Stimulated activated CD8-positive, alpha-beta memory T cell treated with anti-CD3 and anti-CD28 coated beads, Interleukin-15, amount 100 ng/mL, for 48 hours (primary cell): ENCODE measurements at regions not wholly inside any gene's neighbourhood (a gene's known extent, or its start where the extent isn't known, plus 50 kb on each side); places are given as distances from the start of the nearest gene placed in this dataset.
"Not testable (repeated sequence)": the region's sequence is repeated elsewhere in the genome, so short reads cannot be mapped to it uniquely, and the experiment has no call there.

Source experiments
- DNase-seq, 2 donors: peaks; one replicate each; pipeline ENCODE4 v3.0.0-alpha.2; 2020; ENCODE audit warnings: low read depth in 2 of 2

DNA sequence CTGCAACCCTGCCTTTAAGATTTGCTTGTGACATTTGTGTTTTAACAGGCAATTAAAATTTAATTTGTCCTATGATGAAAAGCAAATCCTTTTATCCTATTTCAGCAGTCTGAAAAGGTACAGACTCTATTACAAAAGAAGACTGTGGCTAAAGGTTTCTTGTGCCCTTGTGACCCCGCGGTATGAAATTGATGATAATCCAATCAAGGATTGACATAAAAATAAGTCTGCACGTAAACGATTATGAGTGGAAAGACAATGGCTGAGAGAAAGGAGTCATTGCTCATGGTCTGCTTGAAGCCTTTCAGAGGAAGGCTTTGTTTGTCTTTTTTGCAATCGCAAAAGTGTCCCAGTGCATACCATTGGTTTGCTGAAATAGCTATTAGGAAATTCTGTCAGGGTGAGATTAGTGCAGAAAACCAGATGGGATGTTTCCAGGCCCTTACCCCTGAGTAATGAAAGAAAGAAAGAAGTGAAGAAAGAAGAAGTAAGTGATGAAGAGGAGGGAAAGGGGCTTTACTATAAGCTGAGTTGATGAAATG is 867.8 kb upstream of the CDH8 start:
- DNase-seq, result no peak

DNA sequence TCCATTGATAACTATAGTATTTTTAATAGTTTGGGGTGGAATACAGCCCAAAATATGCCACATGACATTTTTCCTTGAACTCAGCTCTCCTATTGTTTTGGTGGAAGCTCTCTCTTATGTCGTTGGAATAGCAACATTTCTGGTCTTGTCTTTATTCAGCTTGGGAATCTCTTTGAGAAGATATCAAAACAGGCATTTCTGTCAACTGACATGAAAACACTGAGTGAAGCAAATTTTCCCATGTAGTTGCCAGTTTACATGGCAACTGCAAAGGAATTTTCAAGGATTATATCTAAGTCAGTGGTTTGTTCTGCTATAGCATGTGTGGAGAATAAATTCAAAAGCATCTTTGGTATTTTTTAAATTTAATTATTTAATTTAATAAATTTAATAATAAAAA is 863.5 kb upstream of the CDH8 start:
- DNase-seq, result no peak

DNA sequence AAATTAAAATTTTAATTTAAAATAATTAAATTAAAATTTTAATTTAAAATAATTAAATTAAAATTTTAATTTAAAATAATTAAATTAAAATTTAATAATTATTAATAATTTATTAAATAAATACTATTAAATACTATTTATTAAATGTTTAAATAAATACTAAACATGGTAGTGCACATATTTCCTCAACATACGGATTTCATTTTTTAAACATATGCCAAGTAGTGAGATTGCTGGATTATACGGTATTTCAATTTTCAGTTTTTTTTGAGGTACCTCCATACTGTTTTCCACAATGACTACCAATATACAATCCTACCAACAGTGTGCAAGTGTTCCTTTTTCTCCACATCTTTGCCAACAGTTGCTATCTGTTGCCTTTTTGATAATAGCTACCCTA is 852.9 kb upstream of the CDH8 start:
- DNase-seq, result no peak

DNA sequence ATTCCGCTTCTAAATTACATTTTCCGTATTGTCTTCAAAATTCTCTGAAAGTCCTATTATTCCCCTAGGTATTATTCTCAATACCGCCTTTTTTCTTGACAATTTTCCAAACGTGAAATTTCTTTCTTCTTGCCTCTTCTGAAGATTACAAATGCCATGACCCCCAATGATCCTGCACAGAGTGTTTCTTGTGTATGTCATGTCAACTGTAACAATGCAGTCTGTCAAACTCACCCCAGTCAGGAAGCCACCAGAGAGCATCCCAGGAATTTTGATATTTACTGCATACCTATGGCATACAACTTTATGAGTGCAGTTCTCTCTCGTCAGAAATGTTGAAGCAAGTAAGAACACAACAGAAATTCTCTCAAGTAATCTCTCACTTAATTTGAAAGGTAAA is 847.3 kb upstream of the CDH8 start:
- DNase-seq, result no peak

DNA sequence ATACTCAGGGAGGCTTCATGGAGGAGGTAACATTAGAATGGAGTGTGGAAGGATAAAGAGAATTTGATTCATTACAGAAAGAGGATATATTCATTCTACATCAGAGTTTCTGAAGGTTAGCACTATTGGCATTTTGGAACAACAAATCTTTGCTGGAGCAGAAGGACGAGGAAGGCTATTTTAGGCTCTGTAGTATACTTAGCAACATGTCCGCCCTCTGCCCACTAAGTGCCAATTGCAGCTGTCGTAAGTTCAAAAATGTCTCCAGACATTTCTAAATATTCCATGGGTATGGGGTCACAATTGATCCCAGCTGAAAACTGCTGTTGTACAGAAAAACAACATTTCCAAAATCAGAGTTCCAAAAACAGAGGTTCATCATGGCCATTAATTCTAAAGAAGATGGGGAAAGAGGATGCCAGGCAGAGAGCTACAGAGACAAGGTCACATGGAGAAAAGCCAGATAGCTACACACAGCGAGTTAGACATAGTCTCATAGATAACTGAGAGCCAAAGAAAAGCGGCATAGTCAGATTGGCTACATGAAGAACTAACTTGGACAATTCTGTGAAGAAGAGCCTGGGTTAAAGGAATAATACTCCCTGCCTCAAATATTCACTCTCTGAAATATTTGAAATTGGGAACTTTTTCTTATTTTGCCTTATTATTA is 846.4 kb upstream of the CDH8 start:
- DNase-seq, result no peak

DNA sequence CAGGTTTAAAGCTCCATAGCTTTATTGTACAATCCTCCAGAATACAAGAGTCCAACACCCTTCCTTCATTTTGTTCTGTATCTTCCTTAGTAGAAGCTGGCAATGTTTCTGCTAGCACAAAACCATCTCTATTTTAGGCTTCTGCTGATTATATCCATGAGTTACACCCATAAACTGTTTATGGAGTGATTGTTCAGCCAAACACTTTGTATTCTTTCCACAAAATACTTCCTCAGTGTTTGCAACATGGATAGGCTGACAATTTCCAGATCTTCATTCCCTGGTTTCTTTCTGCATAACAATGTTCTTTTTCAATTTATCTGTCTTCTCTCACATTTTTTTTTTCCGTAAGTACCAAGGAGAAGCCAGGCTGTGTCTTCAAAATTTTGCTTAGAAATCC is 839.9 kb upstream of the CDH8 start:
- DNase-seq, result no peak

DNA sequence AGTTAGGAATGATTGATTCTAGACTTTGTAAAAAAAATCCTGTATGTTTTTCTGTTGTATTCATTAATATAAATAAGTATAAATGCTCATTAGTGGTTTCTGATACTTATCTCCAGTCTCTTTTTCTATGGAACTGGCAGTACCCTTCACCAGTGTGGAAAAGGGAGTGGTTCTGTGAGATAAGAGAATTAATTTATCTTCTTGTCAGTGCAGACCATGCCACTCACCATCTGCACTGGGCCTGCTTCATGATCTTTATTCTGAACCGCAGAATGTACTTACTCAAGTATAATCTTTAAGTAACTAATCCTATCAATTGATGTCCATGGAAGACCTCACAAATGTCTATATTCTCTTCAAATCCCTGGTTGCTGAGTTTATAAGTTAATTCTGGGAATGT is 836.1 kb upstream of the CDH8 start:
- DNase-seq, result no peak

DNA sequence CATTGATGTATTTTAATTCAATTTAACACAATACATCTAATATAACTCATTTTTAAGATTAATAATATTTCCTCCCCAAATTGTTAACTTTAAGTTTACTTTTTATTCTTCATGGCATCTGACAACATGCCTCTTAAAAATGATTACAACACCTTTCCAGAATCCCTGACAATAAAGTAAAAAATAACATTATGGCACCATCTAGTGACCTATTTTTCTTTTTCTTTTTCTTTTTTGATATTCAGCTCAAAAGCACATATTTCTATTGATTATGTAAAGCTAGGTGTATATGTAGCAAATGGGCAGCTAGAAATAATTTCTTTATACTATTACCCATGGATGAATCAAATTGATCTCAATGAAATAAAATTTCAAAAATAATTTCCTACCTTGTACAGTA is 834.3 kb upstream of the CDH8 start:
- no peak for DNase-seq

DNA sequence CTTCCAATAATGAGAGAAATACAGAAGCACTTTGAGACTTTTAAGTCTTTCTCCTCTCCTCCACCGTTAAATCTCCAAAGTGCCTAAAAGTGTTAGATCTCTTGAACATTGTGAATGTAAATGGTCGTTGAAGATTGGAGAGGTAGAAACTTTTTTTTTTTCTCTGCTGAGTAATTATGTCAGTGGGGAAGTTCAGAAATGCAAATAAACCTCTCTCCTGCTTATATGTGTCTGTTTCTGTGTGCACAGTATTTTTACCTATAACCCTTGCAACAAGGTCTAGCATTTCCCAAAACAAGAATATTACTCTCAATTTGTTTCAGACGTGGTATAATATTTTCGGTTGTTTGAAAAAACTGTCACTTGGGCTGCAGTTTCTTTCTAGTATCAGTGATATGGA is 833.6 kb upstream of the CDH8 start:
- no peak for DNase-seq

DNA sequence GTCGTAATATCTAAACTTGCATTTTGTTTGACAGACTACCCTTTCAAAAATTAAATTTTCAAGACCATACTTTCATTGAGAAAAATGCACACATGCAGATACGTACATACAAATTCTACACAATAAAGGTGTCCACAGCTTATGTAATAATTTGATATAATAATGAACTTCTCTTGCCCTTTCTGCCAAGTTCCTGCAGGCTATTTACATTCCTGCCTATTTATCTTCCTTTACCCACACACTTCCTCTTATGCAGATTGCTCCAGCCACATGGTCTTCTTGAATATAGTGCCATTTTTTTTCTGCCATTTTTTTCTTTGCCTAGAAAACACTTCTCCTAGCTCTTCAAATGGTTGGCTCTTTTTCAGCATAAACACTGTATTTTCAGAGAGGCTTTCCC is 826.9 kb upstream of the CDH8 start:
- no peak for DNase-seq

DNA sequence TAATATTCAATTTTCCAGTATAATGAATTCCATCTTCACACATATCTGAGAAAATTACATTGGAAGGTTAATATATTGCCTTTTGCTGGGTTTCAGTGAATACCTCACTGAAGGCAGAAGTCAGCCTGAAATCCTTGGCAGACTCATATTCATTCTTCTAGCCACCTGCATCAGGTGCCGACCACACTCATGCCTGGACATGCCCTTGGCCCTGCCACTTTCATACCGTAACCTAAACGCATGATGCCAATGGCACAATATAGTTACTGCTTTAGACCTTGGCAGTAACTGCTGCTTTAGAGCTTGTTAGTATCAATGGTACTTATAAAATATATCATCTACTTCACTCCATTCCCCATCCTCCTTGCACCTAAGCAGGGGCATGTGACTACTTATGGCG is 817.6 kb upstream of the CDH8 start:
- no peak for DNase-seq

DNA sequence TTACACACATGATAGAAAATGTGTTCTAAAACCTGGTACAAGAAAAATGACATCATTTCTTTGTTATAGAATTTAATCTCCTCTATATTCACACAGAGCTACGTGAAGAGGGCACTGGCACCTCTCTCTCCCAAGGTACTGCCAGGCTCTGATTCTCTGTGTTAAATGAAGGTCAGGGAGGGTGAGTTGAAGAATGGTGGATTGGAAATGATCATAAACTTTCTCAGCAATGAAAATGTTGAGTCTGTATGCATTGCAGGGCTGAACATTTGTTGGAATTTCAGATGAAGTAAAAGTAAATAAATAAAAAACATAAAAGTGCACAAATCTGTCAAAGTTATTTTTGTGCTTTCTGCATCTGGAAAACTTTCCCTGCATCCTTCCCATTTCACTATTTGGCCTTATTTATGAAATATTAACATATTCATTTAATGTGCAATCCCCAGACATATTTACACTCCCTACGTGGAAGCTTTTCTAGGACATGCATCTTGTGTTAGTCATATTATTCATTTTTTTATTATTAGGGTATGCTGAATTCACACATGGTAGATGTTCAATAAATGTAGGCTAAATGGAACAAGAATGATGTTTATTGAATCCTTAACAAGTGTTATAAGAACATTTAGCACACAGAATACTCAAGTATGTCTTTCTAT is 810.3 kb upstream of the CDH8 start:
- DNase-seq, result no peak

DNA sequence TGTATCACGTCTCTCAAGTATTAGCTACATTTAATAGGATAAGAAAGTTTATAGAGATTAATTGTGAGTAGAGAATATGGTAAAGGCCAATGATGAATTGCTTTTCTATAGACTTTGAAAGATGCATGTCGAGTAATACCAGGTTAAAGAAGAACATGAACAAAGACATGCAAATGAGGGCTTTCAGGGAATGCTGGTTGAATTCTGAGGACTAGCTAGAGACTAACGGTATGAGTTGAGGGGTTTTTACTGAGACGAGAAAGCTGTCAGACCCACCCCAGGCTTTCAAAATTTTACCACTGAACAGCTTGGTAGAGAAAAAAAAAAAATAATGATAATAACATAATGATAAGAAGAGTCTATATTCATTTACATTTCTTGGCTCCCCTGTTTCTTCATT is 796.0 kb upstream of the CDH8 start:
- no peak for DNase-seq

DNA sequence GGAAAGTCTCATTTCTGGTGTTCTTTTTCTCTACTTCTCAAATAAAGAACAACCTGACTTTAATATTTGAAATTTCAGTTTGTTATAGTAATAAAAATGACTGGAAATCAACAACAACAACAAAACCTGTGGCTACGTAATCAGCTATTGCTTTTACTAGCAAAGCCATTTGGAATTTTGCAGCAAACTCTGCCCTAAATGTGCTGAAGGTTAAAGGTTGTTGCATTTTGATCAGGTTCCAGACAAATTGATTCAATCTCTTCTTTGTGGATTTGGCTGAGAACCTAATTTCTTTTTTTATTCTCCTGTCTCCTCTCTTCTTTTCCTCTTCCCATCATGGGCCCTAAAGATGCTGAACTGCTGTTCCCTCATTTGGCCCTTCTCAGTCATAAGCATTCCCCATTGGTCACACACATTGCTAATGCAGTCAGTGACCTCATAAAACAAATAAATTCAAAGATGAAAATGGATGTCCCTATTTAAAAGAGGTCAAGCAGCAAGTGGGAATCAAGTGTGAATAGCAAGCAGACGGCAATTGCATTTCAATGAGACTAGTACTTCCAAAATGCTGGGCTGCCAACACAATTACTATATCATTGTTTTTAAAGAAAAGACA is 795.1 kb upstream of the CDH8 start:
- no peak for DNase-seq

DNA sequence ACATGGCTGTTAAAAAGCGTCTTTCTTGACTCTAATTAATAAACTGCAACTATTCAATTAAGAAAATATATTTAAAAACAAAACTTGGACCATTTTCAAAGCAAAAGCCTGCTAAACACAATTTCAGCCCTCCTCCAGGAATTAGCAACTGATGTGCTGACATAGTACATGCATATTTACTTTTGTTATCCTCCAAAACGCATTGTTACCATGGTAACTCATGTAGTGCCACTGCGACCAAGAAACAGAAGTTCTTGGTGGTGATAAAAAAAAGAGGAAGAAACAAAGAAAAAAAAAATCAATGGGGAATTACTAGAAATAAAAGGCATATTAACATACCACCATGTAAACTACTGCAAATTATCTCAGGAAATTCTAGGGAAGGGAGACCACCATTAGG is 793.4 kb upstream of the CDH8 start:
- DNase-seq, result no peak

DNA sequence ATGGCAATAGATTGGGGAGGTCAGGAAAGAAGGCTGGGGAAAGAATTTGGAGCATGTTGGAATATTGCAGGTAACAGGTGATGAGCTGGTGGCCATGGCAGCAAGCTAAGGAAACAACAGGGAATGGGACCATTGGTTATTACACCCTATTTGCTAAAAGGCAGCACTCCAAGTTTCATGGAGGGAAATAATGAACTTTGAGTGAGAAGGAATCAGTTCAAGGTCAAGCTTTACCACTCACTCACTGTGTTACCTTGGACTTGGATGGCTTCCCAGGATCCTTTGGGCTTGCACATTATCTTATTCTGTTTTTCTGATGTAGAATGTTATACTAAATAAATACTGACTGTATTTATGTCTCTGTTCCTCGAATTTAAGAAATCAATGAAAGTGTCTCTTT is 792.8 kb upstream of the CDH8 start:
- no peak for DNase-seq

DNA sequence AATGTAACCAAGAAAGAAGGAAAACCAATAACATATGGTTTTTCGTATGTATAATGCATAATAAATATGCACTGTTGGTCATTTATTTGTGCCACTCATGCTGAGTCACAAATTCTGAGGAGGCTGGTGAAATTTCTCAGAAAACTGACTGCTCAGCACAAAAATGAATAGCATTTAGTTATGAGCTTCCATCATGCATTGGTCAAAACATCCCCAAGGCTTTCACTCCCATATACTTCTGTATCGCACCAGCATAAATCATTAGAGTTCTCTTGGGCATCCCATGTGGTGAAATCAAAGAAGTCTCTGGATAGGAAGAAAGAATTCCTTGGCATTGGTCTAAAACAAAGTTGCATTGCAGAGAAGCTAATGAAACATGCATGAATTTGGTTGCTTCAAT is 785.6 kb upstream of the CDH8 start:
- no peak for DNase-seq

DNA sequence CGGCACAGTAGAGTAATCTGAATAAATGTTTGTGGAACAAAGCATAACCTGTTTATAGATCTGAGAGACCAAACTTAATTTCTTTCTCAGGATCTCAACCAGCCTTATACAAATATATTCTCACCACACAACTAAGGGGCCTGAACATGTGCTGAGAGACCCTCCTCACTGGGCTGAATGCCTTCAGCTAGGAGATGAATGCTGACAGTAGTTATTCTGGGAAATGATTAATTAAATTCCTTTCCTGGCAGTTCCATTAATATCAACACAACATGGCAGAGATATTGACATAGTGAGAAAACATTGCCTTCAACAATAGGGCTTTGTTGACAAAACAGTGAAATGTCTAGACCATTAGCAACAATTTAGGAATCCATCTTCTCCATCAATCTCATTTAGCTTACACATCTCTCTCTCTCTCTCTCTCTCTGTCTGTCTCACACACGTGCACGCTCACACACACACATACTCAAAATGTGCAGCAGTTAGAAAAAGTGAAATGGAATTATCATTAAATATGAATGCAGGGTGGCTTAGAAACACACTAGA is 780.8 kb upstream of the CDH8 start:
- no peak for DNase-seq

DNA sequence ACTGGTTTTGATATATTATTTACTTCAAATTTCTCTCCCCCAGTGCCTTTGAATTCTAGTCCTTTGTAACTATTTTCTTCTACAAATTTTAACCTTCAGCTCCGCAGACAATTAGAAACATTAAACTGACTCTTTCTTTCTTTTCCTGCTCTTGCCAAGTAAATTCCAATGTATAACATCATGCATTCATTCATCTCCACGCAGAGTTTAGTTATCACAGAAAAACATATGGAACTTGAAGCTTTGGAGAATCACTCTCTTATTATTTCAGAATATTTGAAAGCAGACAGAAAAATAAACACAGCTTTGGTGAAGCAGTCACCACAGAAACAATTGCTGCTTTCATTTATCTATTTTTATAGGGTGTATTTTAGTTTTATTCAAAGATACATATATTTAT is 778.7 kb upstream of the CDH8 start:
- DNase-seq, result no peak

DNA sequence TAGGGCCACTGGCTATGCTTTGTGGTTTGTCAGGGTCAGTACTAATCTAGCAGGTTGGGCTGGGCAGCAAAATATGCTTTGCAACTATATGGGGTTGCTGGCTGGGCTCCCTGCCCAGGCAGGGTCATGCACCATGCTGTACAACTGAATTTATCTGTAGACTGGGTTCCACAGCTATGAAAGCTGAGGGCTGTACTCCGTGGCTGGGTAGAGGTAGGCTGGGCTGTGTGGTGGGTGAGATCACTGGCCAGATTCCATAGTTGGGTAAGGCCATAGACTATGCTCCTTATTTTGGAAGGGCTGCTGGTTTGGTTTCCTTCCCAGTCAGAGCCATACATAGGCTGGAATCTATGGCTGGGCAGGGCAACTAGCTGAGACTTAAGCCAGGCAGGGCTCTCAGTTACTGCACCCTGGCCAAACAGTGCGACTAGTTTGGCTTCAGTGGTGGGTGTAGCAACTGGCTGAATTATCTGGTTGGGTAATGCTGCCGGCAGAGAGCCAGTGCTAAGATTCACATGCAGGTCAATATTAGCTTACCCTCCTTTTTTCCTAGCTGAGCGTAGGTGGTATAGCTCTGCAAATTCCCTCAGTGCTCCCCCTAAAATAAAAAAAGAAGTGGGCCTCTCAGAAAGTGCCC is 769.1 kb upstream of the CDH8 start:
- no peak for DNase-seq

DNA sequence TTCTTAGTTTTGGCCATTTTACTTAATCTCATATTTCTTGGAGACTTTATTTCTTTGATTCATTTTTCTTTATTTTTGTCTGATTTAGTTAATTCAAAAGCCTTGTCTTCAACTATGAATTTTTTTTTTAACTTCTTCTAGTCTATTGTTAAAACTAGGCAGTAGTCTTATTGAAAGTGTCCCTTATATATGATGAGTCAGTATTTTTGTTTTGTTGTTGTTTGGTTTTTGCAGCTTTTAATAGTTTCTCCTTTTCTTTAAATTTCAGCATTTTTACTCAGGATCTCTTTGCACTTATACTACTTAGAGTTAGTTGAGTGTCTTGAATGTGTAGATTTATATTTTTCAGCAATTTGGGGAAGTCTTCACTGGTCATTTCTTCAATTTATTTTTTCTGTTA is 758.5 kb upstream of the CDH8 start:
- no peak for DNase-seq

DNA sequence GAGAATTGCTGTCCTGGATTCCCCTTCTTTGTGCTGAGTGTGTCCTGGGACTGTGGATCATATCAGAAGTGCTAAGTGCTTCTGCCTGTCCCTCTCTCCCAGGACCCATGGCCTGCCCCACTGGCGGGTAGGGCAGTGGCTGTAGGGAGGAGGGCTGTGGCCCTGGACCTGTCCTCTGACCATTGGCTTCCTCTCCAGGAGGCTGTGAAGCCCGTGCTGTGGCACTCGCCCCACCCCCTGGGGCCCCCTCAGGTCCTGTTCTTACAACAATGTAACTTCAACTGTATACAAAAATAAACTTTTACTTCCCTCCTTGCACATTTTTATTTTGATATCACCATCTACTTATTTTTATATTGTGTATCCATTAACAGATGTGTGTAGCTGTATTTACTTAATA is 743.8 kb upstream of the CDH8 start:
- not testable (repeated sequence) for DNase-seq

DNA sequence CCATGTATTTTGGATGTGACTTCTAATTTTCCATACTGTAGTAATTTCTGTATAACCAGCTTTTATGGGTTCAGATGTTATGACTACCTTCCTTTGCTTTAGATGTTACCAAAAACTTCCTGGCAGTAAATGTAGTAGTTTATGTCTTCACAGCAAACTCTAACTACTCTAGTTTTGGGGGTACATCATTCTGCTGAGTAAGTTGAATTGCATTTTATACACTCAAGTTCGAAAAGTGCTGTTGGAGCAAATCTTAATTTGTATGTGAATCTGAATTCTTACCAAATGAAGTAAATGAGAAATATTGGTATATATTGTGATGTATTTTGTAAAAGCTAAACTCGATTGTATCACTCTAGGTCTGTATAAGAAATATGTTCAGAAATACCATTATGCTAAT is 728.3 kb upstream of the CDH8 start:
- DNase-seq, result no peak
